Neutrophil (primary cell): ENCODE measurements at regions not wholly inside any gene's neighbourhood (a gene's known extent, or its start where the extent isn't known, plus 50 kb on each side); places are given as distances from the start of the nearest gene placed in this dataset.

Experiments
- H3K27ac ChIP-seq: fragments of 200-600 bp; sonication (generic); 2 replicates; pipeline ENCODE4 v1.5.1; 2016; ENCODE audit warnings: mild to moderate bottlenecking, moderate library complexity
- H3K27me3 ChIP-seq: fragments of 200-600 bp; sonication (generic); 2 replicates; pipeline ENCODE4 v1.6.0; 2016; ENCODE audit warnings: mild to moderate bottlenecking
- H3K36me3 ChIP-seq: fragments of 200-600 bp; sonication (generic); 2 replicates; pipeline ENCODE4 v1.5.1; 2017
- H3K4me1 ChIP-seq, 2 experiments: fragments of 200-600 bp in 1 of 2; sonication (generic) in 1 of 2; 1 replicate in 1 of 2; 2 replicates in 1 of 2; pipeline versions ENCODE4 v1.5.1 to v1.6.1; 2013 to 2016; ENCODE audit warnings: low read depth in 1 of 2, low read length in 1 of 2, mild to moderate bottlenecking in 1 of 2, moderate library complexity in 1 of 2; ENCODE audit not compliant: control insufficient read depth in 1 of 2, insufficient read depth in 1 of 2
- H3K4me3 ChIP-seq, 2 experiments: fragments of 200-600 bp in 1 of 2; sonication (generic) in 1 of 2; 1 replicate in 1 of 2; 2 replicates in 1 of 2; pipeline ENCODE4 v1.5.1; 2013 to 2016; ENCODE audit warnings: low read depth in 1 of 2, low read length in 1 of 2, mild to moderate bottlenecking in 1 of 2, moderate library complexity in 1 of 2
- H3K9me3 ChIP-seq: fragments of 200-600 bp; sonication (generic); 2 replicates; pipeline ENCODE4 v1.5.1; 2016
- TF ChIP-seq, protein P1 (sequence below): fragments of 200-600 bp; sonication (generic); IDR thresholded peaks from 2 replicates; pipeline ENCODE4 v1.5.1; 2016; ENCODE audit warnings: antibody characterized with exemption

DNA sequence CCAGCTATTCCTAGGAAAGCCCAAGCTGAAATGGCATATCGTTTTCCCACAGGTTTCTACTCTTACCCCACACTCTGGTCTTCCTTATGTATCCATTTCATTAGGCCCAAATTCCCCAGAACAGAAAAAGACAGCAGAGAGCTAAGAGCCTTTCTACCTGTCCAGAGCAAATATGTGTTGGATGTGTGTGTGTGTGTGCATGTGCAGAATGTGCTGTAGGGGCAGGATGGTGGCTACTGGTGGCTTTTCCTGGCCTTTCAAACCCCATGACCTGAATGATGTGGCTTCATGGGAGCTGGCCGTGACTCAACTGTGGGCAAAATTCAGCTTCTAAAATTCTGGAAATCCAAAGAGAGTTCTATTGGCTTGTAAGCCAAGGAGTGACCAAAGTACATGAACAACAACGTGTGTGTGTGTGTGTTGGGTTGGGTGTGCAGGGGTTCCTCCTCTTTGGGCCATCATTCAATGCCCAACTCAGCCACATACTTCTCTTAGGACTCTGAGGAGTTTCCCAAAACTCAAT, 421.4 kb upstream of the CADM1 start:
- Histone ChIP-seq H3K27ac (no peak overlapping the region), H3K27me3 (no peaks in the 10 kb centered on the region), H3K9me3 (no peaks in the 10 kb centered on the region), H3K4me1 (peaks cover 0 to 1% of the 10 kb centered on the region in 2 experiments), H3K4me3 (no peak overlapping the region), H3K36me3 (no peaks in the 10 kb centered on the region)
- TF ChIP-seq, protein P1, sequence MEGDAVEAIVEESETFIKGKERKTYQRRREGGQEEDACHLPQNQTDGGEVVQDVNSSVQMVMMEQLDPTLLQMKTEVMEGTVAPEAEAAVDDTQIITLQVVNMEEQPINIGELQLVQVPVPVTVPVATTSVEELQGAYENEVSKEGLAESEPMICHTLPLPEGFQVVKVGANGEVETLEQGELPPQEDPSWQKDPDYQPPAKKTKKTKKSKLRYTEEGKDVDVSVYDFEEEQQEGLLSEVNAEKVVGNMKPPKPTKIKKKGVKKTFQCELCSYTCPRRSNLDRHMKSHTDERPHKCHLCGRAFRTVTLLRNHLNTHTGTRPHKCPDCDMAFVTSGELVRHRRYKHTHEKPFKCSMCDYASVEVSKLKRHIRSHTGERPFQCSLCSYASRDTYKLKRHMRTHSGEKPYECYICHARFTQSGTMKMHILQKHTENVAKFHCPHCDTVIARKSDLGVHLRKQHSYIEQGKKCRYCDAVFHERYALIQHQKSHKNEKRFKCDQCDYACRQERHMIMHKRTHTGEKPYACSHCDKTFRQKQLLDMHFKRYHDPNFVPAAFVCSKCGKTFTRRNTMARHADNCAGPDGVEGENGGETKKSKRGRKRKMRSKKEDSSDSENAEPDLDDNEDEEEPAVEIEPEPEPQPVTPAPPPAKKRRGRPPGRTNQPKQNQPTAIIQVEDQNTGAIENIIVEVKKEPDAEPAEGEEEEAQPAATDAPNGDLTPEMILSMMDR: no peak

DNA sequence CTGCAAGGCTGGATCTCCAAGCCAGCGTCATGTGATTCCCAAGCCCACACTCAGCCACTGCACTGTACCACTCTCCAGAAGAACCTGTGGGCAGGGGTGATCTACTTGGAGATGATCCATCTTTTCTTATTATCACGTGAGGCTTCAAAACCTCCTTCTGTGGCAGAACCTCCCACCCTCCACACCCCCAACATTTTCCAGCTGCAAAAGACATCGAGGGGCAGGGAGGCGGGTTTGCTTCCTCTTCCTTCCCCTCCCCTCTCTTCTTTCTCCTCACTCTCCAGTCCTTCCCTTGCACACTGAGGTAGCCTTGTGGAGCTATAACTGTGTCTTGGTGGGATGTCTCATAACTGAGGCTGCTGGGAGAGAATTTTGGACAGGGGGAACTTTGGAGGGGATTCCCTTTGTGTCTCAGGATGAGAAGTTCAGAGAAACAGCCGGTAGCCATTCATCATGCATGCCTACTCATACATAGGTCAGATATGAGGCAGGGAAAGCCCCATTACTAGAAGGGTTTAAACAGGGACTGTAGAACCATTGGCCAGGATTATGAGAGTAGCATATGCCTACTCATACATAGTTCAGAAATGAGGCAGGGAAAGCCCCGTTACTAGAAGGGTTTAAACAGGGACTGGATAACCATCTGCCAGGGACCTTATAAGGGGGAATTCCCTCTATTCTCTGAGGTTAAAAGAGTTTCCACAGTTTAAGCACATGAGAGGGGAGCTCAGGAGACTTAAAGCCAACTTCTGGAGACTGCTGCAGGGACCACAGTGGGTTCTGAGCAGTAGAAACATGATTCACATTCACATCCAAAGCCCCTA, 420.7 kb upstream of the CADM1 start:
- Histone ChIP-seq H3K27ac (no peak overlapping the region), H3K4me1 (no peaks in the 10 kb centered on the region), H3K36me3 (no peaks in the 10 kb centered on the region), H3K27me3 (peaks cover 1% of the 10 kb centered on the region), H3K4me3 (no peak overlapping the region), H3K9me3 (no peaks in the 10 kb centered on the region)
- TF ChIP-seq, protein P1: no peak

DNA sequence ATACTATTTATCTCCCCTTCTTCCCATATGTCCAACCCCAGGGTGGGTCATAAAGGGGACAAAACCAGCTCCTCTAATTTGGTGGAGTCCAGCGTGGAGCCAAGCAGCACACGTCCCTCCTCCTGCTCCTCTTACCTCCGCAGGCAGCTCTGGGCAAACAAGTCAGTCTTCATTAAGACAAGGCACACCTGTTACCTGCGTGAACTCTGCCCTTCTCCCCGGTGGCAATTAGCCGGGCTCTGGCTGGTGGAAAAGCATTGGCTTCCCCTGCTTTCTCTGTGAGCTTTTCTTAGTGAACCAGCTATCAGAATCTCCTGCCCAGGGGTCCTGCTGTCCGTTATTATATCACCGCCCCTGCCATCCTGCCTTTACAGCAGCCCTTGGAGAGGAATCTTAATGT, 418.7 kb upstream of the CADM1 start:
- Histone ChIP-seq H3K9me3 (no peaks in the 10 kb centered on the region), H3K36me3 (no peaks in the 10 kb centered on the region), H3K27me3 (peaks cover 9% of the 10 kb centered on the region), H3K27ac (no peak overlapping the region), H3K4me3 (no peak overlapping the region), H3K4me1 (no peaks in the 10 kb centered on the region)
- TF ChIP-seq, protein P1: no peak

DNA sequence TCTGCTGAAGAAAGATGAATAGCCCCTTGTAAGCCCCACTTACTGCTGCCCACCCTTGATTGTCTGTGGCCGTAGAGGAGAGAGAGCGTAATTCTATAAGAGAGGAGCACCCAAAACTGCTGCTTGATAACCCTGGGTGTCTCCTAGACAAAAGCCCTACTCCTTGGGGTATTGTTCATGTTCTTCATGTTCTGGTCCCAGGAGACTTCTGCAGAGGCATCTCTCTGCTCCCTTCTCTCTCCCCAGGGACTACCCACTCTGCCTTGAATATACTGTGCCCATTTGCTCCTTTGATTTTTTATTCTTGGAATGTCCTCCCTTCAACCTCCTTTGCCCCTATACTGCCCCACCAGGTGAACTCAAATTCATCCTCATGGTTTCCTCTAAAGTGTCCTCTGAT, 417.8 kb upstream of the CADM1 start:
- no peak overlapping the region for H3K27ac ChIP-seq
- no peaks in the 10 kb centered on the region for H3K36me3 ChIP-seq
- H3K4me1 ChIP-seq: no peaks in the 10 kb centered on the region
- no peaks in the 10 kb centered on the region for H3K9me3 ChIP-seq
- no peak overlapping the region for H3K4me3 ChIP-seq
- TF ChIP-seq, protein P1: no peak
- peaks cover 9% of the 10 kb centered on the region for H3K27me3 ChIP-seq

DNA sequence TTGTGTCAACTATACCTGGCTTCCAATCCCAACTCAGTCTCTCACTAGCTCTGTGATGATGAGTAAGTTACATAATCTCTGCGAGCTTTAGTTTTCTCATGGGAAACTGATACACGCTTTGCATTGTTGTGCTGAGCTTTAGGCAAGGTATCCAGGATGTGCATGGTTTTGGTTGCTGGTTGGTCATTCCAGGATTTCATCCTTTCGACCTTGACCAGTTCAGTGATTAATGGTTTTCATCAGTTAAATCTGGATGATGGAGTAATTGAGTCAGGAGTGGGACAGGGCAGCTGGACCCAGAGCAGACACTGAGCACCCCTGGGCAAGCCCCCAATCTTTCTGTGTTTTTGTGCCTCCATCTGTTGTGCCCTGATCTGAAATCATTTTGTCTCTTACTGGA, 417.3 kb upstream of the CADM1 start:
- Histone ChIP-seq H3K9me3 (no peaks in the 10 kb centered on the region), H3K36me3 (no peaks in the 10 kb centered on the region), H3K4me3 (no peak overlapping the region), H3K4me1 (no peaks in the 10 kb centered on the region), H3K27me3 (peaks cover 9% of the 10 kb centered on the region), H3K27ac (no peak overlapping the region)
- TF ChIP-seq, protein P1: no peak
